ENCODE measurements at regions not wholly inside any gene's neighbourhood (a gene's known extent, or its start where the extent isn't known, plus 50 kb on each side); places are given as distances from the start of the nearest gene placed in this dataset.

- Histone ChIP-seq H3K4me3 (replicated peaks in 1 of 2; ENCODE audit: low read depth in 1 of 2, low read length in 2 of 2) (no peak overlapping the region), H3K9me3 (ENCODE audit: control insufficient read depth in 1 of 2, insufficient read depth in 1 of 2, low read depth in 1 of 2, low read length in 2 of 2) (no peaks in the 10 kb centered on the region), H3K9me2 (ENCODE audit: insufficient read depth) (no peaks in the 10 kb centered on the region), H3K4me1 (ENCODE audit: control insufficient read depth in 1 of 2, insufficient read depth in 2 of 2, low read length in 2 of 2) (no peaks in the 10 kb centered on the region), H3K79me2 (ENCODE audit: insufficient read depth, low read length) (no peaks in the 10 kb centered on the region), H2AFZ (ENCODE audit: low read depth, low read length, poor library complexity, severe bottlenecking) (no peak overlapping the region), H3K4me2 (ENCODE audit: low read length) (no peak overlapping the region), H3K27me3 (ENCODE audit: insufficient read depth, low read length) (no peaks in the 10 kb centered on the region), H3K9ac (ENCODE audit: low read length) (no peak overlapping the region), H3K27ac (ENCODE audit: low read depth, low read length) (no peak overlapping the region), H3K36me3 (ENCODE audit: control insufficient read depth in 1 of 2, insufficient read depth in 2 of 2, low read length in 2 of 2) (no peaks in the 10 kb centered on the region), H4K20me1 (ENCODE audit: insufficient read depth) (no peaks in the 10 kb centered on the region)
- ChIA-PET RAD21 (ENCODE audit: low non-redundant PET in 1 of 2, low total read pairs in 2 of 2, uncharacterized antibody in 2 of 2, unreplicated experiment in 2 of 2) (no interaction called here), CTCF (no interaction called here), POLR2A (no interaction called here)
- BruUV-seq (replicated peaks), result no TSS peak
- TF ChIP-seq, protein P1, sequence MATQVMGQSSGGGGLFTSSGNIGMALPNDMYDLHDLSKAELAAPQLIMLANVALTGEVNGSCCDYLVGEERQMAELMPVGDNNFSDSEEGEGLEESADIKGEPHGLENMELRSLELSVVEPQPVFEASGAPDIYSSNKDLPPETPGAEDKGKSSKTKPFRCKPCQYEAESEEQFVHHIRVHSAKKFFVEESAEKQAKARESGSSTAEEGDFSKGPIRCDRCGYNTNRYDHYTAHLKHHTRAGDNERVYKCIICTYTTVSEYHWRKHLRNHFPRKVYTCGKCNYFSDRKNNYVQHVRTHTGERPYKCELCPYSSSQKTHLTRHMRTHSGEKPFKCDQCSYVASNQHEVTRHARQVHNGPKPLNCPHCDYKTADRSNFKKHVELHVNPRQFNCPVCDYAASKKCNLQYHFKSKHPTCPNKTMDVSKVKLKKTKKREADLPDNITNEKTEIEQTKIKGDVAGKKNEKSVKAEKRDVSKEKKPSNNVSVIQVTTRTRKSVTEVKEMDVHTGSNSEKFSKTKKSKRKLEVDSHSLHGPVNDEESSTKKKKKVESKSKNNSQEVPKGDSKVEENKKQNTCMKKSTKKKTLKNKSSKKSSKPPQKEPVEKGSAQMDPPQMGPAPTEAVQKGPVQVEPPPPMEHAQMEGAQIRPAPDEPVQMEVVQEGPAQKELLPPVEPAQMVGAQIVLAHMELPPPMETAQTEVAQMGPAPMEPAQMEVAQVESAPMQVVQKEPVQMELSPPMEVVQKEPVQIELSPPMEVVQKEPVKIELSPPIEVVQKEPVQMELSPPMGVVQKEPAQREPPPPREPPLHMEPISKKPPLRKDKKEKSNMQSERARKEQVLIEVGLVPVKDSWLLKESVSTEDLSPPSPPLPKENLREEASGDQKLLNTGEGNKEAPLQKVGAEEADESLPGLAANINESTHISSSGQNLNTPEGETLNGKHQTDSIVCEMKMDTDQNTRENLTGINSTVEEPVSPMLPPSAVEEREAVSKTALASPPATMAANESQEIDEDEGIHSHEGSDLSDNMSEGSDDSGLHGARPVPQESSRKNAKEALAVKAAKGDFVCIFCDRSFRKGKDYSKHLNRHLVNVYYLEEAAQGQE (IDR thresholded peaks at IDR 0.05; ENCODE audit: low read depth), result no peak
- no peak for TF ChIP-seq CBX3 (IDR thresholded peaks at IDR 0.05; ENCODE audit: low read depth)
- no peak for TF ChIP-seq EZH2 (IDR thresholded peaks at IDR 0.05)
- no peak for TF ChIP-seq POLR2AphosphoS5 (IDR thresholded peaks at IDR 0.05; ENCODE audit: low read depth, low read length)
- no peak for TF ChIP-seq RAD21 (IDR thresholded peaks at IDR 0.05; ENCODE audit: low read depth)
- TF ChIP-seq YY1 (IDR thresholded peaks at IDR 0.05; ENCODE audit: extremely low read depth, insufficient replicate concordance, low read depth, low read length), result no peak
- no peak for TF ChIP-seq CEBPB (IDR thresholded peaks at IDR 0.05; ENCODE audit: low read depth)
- no peak for TF ChIP-seq FOSL1 (IDR thresholded peaks at IDR 0.05; ENCODE audit: low read depth)
- TF ChIP-seq, protein P2, sequence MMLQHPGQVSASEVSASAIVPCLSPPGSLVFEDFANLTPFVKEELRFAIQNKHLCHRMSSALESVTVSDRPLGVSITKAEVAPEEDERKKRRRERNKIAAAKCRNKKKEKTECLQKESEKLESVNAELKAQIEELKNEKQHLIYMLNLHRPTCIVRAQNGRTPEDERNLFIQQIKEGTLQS (IDR thresholded peaks at IDR 0.05), result no peak
- TF ChIP-seq EZH2phosphoT487 (IDR thresholded peaks at IDR 0.05; ENCODE audit: borderline replicate concordance), result no peak
- TF ChIP-seq SIN3A (IDR thresholded peaks at IDR 0.05; ENCODE audit: low read depth), result no peak
- no peak for TF ChIP-seq SP1 (IDR thresholded peaks at IDR 0.05; ENCODE audit: low read depth)
- TF ChIP-seq, protein P3, sequence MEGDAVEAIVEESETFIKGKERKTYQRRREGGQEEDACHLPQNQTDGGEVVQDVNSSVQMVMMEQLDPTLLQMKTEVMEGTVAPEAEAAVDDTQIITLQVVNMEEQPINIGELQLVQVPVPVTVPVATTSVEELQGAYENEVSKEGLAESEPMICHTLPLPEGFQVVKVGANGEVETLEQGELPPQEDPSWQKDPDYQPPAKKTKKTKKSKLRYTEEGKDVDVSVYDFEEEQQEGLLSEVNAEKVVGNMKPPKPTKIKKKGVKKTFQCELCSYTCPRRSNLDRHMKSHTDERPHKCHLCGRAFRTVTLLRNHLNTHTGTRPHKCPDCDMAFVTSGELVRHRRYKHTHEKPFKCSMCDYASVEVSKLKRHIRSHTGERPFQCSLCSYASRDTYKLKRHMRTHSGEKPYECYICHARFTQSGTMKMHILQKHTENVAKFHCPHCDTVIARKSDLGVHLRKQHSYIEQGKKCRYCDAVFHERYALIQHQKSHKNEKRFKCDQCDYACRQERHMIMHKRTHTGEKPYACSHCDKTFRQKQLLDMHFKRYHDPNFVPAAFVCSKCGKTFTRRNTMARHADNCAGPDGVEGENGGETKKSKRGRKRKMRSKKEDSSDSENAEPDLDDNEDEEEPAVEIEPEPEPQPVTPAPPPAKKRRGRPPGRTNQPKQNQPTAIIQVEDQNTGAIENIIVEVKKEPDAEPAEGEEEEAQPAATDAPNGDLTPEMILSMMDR (IDR thresholded peaks at IDR 0.05 in 2 of 3, conservative IDR thresholded peaks at IDR 0.05 in 1 of 3; ENCODE audit: borderline replicate concordance in 1 of 3, insufficient read depth in 1 of 3, low read depth in 2 of 3, low read length in 2 of 3), result no peak
- no peak for TF ChIP-seq ZNF274 (IDR thresholded peaks at IDR 0.05; ENCODE audit: low read depth, low read length)
- TF ChIP-seq ELF1 (IDR thresholded peaks at IDR 0.05; ENCODE audit: borderline replicate concordance, low read depth), result no peak
- no peak for TF ChIP-seq POLR2A (IDR thresholded peaks at IDR 0.05; ENCODE audit: borderline replicate concordance, extremely low read depth, insufficient read depth, insufficient read length)
- TF ChIP-seq TCF7L2 (IDR thresholded peaks at IDR 0.05; ENCODE audit: borderline replicate concordance, extremely low read depth, insufficient read depth, insufficient read length), result no peak
- TF ChIP-seq ZFX (IDR thresholded peaks at IDR 0.05), result no peak
- intact Hi-C loops (cut with micrococcal nuclease), result no loop called here
- no peak for ATAC-seq
- no peak for DNase-seq (ENCODE audit: low read depth, low spot score)
Measured at GRCh38 chr3:70889162-70890019, 577.0 kb upstream of the MDFIC2 start.
